NB4 (cell line): ENCODE measurements at regions not wholly inside any gene's neighbourhood (a gene's known extent, or its start where the extent isn't known, plus 50 kb on each side); places are given as distances from the start of the nearest gene placed in this dataset.

Experiments used
- DNase-seq: peaks from one replicate; pipeline ENCODE4 v3.0.0; 2010; ENCODE audit warnings: low read depth
- H3K4me3 ChIP-seq: one replicate; pipeline ENCODE4 v1.5.1; 2011; ENCODE audit warnings: mild to moderate bottlenecking, low read depth, low read length, moderate library complexity
- MYC ChIP-seq: IDR thresholded peaks from 2 replicates; pipeline ENCODE4 v1.6.1; 2011; ENCODE audit warnings: low read depth, low read length
- POLR2A ChIP-seq: IDR thresholded peaks from 2 replicates; pipeline ENCODE4 v1.6.1; 2011; ENCODE audit warnings: mild to moderate bottlenecking; ENCODE audit not compliant: insufficient read length; ENCODE audit errors: extremely low read depth
- TF ChIP-seq, protein P1 (sequence below): IDR thresholded peaks from 2 replicates; pipeline ENCODE4 v1.6.1; 2011; ENCODE audit warnings: low read depth, low read length
- TF ChIP-seq, protein P2 (sequence below): IDR thresholded peaks from one replicate; pipeline ENCODE4 v1.5.1; 2012; ENCODE audit warnings: low read depth, low read length

GRCh38 chr6:117169781-117170281 lies 95.5 kb upstream of the VGLL2 start:
- DNase-seq: no peak
- no peak overlapping the region for H3K4me3 ChIP-seq
- TF ChIP-seq, protein P1, sequence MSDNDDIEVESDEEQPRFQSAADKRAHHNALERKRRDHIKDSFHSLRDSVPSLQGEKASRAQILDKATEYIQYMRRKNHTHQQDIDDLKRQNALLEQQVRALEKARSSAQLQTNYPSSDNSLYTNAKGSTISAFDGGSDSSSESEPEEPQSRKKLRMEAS: no peak
- TF ChIP-seq MYC (no peak), POLR2A (no peak)
- TF ChIP-seq, protein P2, sequence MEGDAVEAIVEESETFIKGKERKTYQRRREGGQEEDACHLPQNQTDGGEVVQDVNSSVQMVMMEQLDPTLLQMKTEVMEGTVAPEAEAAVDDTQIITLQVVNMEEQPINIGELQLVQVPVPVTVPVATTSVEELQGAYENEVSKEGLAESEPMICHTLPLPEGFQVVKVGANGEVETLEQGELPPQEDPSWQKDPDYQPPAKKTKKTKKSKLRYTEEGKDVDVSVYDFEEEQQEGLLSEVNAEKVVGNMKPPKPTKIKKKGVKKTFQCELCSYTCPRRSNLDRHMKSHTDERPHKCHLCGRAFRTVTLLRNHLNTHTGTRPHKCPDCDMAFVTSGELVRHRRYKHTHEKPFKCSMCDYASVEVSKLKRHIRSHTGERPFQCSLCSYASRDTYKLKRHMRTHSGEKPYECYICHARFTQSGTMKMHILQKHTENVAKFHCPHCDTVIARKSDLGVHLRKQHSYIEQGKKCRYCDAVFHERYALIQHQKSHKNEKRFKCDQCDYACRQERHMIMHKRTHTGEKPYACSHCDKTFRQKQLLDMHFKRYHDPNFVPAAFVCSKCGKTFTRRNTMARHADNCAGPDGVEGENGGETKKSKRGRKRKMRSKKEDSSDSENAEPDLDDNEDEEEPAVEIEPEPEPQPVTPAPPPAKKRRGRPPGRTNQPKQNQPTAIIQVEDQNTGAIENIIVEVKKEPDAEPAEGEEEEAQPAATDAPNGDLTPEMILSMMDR: no peak

DNA sequence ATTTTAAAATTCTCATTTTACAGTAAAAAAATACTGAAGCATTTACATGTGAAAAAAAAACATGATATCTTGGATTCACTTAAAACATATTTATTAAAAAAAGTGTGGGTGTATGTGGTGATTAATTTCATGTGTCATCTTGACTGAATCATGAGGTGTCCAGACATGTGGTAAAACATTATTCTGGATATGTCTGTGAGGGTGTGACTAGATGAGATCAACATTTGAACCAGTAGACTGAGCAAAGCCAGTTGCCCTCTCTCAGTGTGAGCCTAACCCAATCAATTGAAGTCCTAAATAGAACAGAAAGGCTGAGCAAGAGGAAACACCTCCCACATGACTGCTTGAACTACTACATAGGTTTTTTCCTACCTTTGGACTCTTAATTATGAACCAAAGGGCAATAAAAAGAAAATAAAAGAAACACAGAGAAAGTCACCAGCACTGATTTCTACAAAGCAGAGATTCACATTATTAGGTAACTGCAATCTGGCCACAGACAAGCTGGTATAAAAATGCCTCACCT lies 90.5 kb upstream of the VGLL2 start:
- no peak for TF ChIP-seq POLR2A
- TF ChIP-seq, protein P1: no peak
- TF ChIP-seq, protein P2: no peak
- no peak for TF ChIP-seq MYC
- no peak overlapping the region for H3K4me3 ChIP-seq

DNA sequence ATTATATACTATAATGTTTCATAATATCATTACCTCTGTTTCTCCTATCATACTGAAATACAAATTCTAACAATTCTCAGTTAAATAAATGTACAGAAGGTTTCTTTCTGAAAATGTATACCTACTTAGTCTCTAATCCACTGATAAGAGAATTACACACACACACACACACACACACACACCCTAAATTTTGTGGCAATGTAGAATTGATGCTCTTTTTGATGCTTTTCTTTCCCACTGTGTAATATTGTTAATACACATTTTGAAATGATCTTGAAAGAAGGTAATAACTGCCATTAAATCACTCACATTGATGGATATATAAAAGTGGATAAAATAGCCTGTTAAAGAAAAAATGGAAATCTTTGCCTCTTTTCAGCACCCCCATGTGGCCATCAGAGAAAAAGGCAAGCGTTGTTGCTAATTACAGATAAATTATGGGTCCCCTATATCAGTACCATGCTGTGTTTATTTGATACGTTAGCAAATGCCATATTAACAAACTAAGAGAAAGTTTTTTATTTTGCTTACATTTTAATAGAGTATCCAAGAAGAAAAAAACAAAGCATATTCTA lies 76.6 kb upstream of the VGLL2 start:
- peak; percentile 10 for DNase-seq
- TF ChIP-seq, protein P1: no peak
- TF ChIP-seq MYC (no peak), POLR2A (no peak)
- TF ChIP-seq, protein P2: peak; percentile 44
- H3K4me3 ChIP-seq: no peak overlapping the region

More for the DNA sequence above, 90.5 kb upstream of the VGLL2 start:
- DNase-seq: no peak

GRCh38 chr6:117191009-117191408 lies 74.3 kb upstream of the VGLL2 start:
- no peak overlapping the region for H3K4me3 ChIP-seq
- TF ChIP-seq POLR2A: no peak
- no peak for TF ChIP-seq MYC
- TF ChIP-seq, protein P1: no peak
- TF ChIP-seq, protein P2: no peak
- DNase-seq: no peak

- TF ChIP-seq, protein P2: no peak
- TF ChIP-seq, protein P1: no peak
- TF ChIP-seq POLR2A (no peak), MYC (no peak)
- H3K4me3 ChIP-seq: no peak overlapping the region
- no peak for DNase-seq
Measured at GRCh38 chr6:117191448-117191847, 73.9 kb upstream of the VGLL2 start.
